ENCODE measurements at regions not wholly inside any gene's neighbourhood (a gene's known extent, or its start where the extent isn't known, plus 50 kb on each side); places are given as distances from the start of the nearest gene placed in this dataset.

GRCh38 chr5:35464757-35465156 is 152.9 kb upstream of the SPEF2 start:
- Mint-ChIP-seq H3K4me3 (no peak overlapping the region), H3K27ac (no peak overlapping the region), H3K36me3 (ENCODE audit: low read depth) (no peaks in the 10 kb centered on the region), H3K27me3 (peaks cover 4% of the 10 kb centered on the region), H3K9me3 (no peaks in the 10 kb centered on the region), H3K4me1 (no peaks in the 10 kb centered on the region)
- no peak for ATAC-seq
- no peak for DNase-seq

- Mint-ChIP-seq H3K27ac (no peak overlapping the region), H3K9me3 (peaks cover 3% of the 10 kb centered on the region), H3K4me3 (no peak overlapping the region), H3K4me1 (no peaks in the 10 kb centered on the region), H3K27me3 (peaks cover 4% of the 10 kb centered on the region), H3K36me3 (ENCODE audit: low read depth) (no peaks in the 10 kb centered on the region)
- no peak for ATAC-seq
- no peak for DNase-seq
Measured at GRCh38 chr5:35461530-35461929, 156.1 kb upstream of the SPEF2 start.

GRCh38 chr5:35458824-35459207 is 158.8 kb upstream of the SPEF2 start:
- ATAC-seq (no peak), DNase-seq (no peak)
- no peak overlapping the region for H3K4me3 Mint-ChIP-seq
- H3K36me3 Mint-ChIP-seq (ENCODE audit: low read depth) = no peaks in the 10 kb centered on the region
- no peak overlapping the region for H3K27ac Mint-ChIP-seq
- H3K4me1 Mint-ChIP-seq = no peaks in the 10 kb centered on the region
- peaks cover 4% of the 10 kb centered on the region for H3K27me3 Mint-ChIP-seq
- H3K9me3 Mint-ChIP-seq = peaks cover 6% of the 10 kb centered on the region

- H3K36me3 Mint-ChIP-seq (ENCODE audit: low read depth) = no peaks in the 10 kb centered on the region
- DNase-seq (no peak), ATAC-seq (no peak)
- H3K27me3 Mint-ChIP-seq = peaks cover 6% of the 10 kb centered on the region
- peaks cover 6% of the 10 kb centered on the region for H3K9me3 Mint-ChIP-seq
- H3K27ac Mint-ChIP-seq = no peak overlapping the region
- no peak overlapping the region for H3K4me3 Mint-ChIP-seq
- no peaks in the 10 kb centered on the region for H3K4me1 Mint-ChIP-seq
Measured at GRCh38 chr5:35457912-35458823, 159.5 kb upstream of the SPEF2 start.

GRCh38 chr5:35456506-35456905 is 161.2 kb upstream of the SPEF2 start:
- H3K9me3 Mint-ChIP-seq = peaks cover 6% of the 10 kb centered on the region
- no peaks in the 10 kb centered on the region for H3K36me3 Mint-ChIP-seq (ENCODE audit: low read depth)

GRCh38 chr5:35454011-35454525 is 163.6 kb upstream of the SPEF2 start:
- H3K9me3 Mint-ChIP-seq = peaks cover 12% of the 10 kb centered on the region
- ATAC-seq = no peak
- H3K27ac Mint-ChIP-seq = no peak overlapping the region
- no peaks in the 10 kb centered on the region for H3K36me3 Mint-ChIP-seq (ENCODE audit: low read depth)
- H3K4me1 Mint-ChIP-seq = no peaks in the 10 kb centered on the region
- H3K4me3 Mint-ChIP-seq = no peak overlapping the region
- peaks cover 3% of the 10 kb centered on the region for H3K27me3 Mint-ChIP-seq
- no peak for DNase-seq

More at GRCh38 chr5:35456506-35456905, 161.2 kb upstream of the SPEF2 start:
- no peak overlapping the region for H3K27ac Mint-ChIP-seq
- peaks cover 3% of the 10 kb centered on the region for H3K27me3 Mint-ChIP-seq
- no peak for ATAC-seq
- no peak for DNase-seq
- no peaks in the 10 kb centered on the region for H3K4me1 Mint-ChIP-seq
- H3K4me3 Mint-ChIP-seq = no peak overlapping the region

GRCh38 chr5:35443803-35444595 is 173.7 kb upstream of the SPEF2 start:
- no peak overlapping the region for H3K4me3 Mint-ChIP-seq
- ATAC-seq (no peak), DNase-seq (no peak)
- no peaks in the 10 kb centered on the region for H3K4me1 Mint-ChIP-seq
- no peaks in the 10 kb centered on the region for H3K9me3 Mint-ChIP-seq
- H3K36me3 Mint-ChIP-seq (ENCODE audit: low read depth) = no peaks in the 10 kb centered on the region
- no peak overlapping the region for H3K27ac Mint-ChIP-seq
- peaks cover 17% of the 10 kb centered on the region for H3K27me3 Mint-ChIP-seq

GRCh38 chr5:35442885-35443639 is 174.6 kb upstream of the SPEF2 start:
- Mint-ChIP-seq H3K27ac (no peak overlapping the region), H3K36me3 (ENCODE audit: low read depth) (no peaks in the 10 kb centered on the region), H3K27me3 (peaks cover 24% of the 10 kb centered on the region), H3K4me1 (no peaks in the 10 kb centered on the region), H3K9me3 (no peaks in the 10 kb centered on the region), H3K4me3 (no peak overlapping the region)
- ATAC-seq = no peak
- DNase-seq = no peak

- H3K27me3 Mint-ChIP-seq = peaks cover 32% of the 10 kb centered on the region
- no peaks in the 10 kb centered on the region for H3K9me3 Mint-ChIP-seq
- no peaks in the 10 kb centered on the region for H3K4me1 Mint-ChIP-seq
- H3K27ac Mint-ChIP-seq = no peak overlapping the region
- no peak overlapping the region for H3K4me3 Mint-ChIP-seq
- ATAC-seq (no peak), DNase-seq (no peak)
- no peaks in the 10 kb centered on the region for H3K36me3 Mint-ChIP-seq (ENCODE audit: low read depth)
Measured at GRCh38 chr5:35440409-35440808, 177.3 kb upstream of the SPEF2 start.

GRCh38 chr5:35438786-35439185 is 178.9 kb upstream of the SPEF2 start:
- H3K27me3 Mint-ChIP-seq = peaks cover 38% of the 10 kb centered on the region
- H3K27ac Mint-ChIP-seq = no peak overlapping the region
- DNase-seq = no peak
- H3K9me3 Mint-ChIP-seq = no peaks in the 10 kb centered on the region
- no peaks in the 10 kb centered on the region for H3K36me3 Mint-ChIP-seq (ENCODE audit: low read depth)
- H3K4me3 Mint-ChIP-seq = no peak overlapping the region
- ATAC-seq = no peak
- no peaks in the 10 kb centered on the region for H3K4me1 Mint-ChIP-seq

- no peaks in the 10 kb centered on the region for H3K9me3 Mint-ChIP-seq
- no peak overlapping the region for H3K4me3 Mint-ChIP-seq
- ATAC-seq (no peak), DNase-seq (no peak)
- H3K27ac Mint-ChIP-seq = no peak overlapping the region
- H3K27me3 Mint-ChIP-seq = peaks cover 40% of the 10 kb centered on the region
- H3K36me3 Mint-ChIP-seq (ENCODE audit: low read depth) = no peaks in the 10 kb centered on the region
- H3K4me1 Mint-ChIP-seq = no peaks in the 10 kb centered on the region
Measured at GRCh38 chr5:35438288-35438687, 179.4 kb upstream of the SPEF2 start.

GRCh38 chr5:35436400-35437057 is 181.1 kb upstream of the SPEF2 start:
- no peaks in the 10 kb centered on the region for H3K9me3 Mint-ChIP-seq
- ATAC-seq = no peak
- no peak overlapping the region for H3K4me3 Mint-ChIP-seq
- no peak overlapping the region for H3K27ac Mint-ChIP-seq
- H3K27me3 Mint-ChIP-seq = peaks cover 50% of the 10 kb centered on the region
- no peaks in the 10 kb centered on the region for H3K36me3 Mint-ChIP-seq (ENCODE audit: low read depth)
- no peaks in the 10 kb centered on the region for H3K4me1 Mint-ChIP-seq
- DNase-seq = no peak

GRCh38 chr5:35430381-35431162 is 187.1 kb upstream of the SPEF2 start:
- Mint-ChIP-seq H3K27ac (no peak overlapping the region), H3K36me3 (ENCODE audit: low read depth) (no peaks in the 10 kb centered on the region), H3K27me3 (peaks cover 33% of the 10 kb centered on the region), H3K4me3 (no peak overlapping the region), H3K9me3 (no peaks in the 10 kb centered on the region), H3K4me1 (no peaks in the 10 kb centered on the region)
- DNase-seq = no peak
- no peak for ATAC-seq

Measured in activated naive CD8-positive, alpha-beta T cell treated with anti-CD3 and anti-CD28 coated beads, Interleukin-2, amount 50 U/mL, for 24 hours (primary cell).